Neural crest cell (in vitro differentiated cells): ENCODE measurements at regions not wholly inside any gene's neighbourhood (a gene's known extent, or its start where the extent isn't known, plus 50 kb on each side); places are given as distances from the start of the nearest gene placed in this dataset.

Experiments
- DNase-seq: peaks from one replicate; pipeline ENCODE4 v3.0.0; 2021; ENCODE audit warnings: low read depth, mixed read lengths, low spot score
- H3K27ac Mint-ChIP-seq: one replicate; pipeline ENCODE4 v1.8.0; 2021; ENCODE audit warnings: mild to moderate bottlenecking, mixed read lengths; ENCODE audit not compliant: unreplicated experiment
- H3K27me3 Mint-ChIP-seq: 2 replicates; pipeline ENCODE4 v1.8.0; 2021; ENCODE audit warnings: low read depth, mild to moderate bottlenecking, mixed read lengths
- H3K36me3 Mint-ChIP-seq: 2 replicates; pipeline ENCODE4 v1.8.0; 2021; ENCODE audit warnings: low read depth, mild to moderate bottlenecking, mixed read lengths
- H3K4me1 Mint-ChIP-seq: 2 replicates; pipeline ENCODE4 v1.8.0; 2021; ENCODE audit warnings: mixed read lengths
- H3K4me3 Mint-ChIP-seq: one replicate; pipeline ENCODE4 v1.8.0; 2021; ENCODE audit warnings: mild to moderate bottlenecking, mixed read lengths
- H3K9me3 Mint-ChIP-seq: 2 replicates; pipeline ENCODE4 v1.8.0; 2021; ENCODE audit warnings: mixed read lengths
- CTCF ChIP-seq: fragments of 200-600 bp; sonication (generic); conservative IDR thresholded peaks from 2 replicates; pipeline ENCODE4 v1.5.0; 2021; ENCODE audit warnings: antibody characterized with exemption, mild to moderate bottlenecking

GRCh38 chr5:28286566-28286965 lies 1248.2 kb upstream of the CDH9 start:
- no peak for DNase-seq
- H3K4me3 Mint-ChIP-seq, result no peak overlapping the region
- H3K27ac Mint-ChIP-seq, result no peak overlapping the region
- no peaks in the 10 kb centered on the region for H3K4me1 Mint-ChIP-seq
- H3K9me3 Mint-ChIP-seq, result no peaks in the 10 kb centered on the region
- no peaks in the 10 kb centered on the region for H3K36me3 Mint-ChIP-seq
- no peak for TF ChIP-seq CTCF
- no peaks in the 10 kb centered on the region for H3K27me3 Mint-ChIP-seq

- TF ChIP-seq CTCF, result no peak
- no peaks in the 10 kb centered on the region for H3K9me3 Mint-ChIP-seq
- H3K27ac Mint-ChIP-seq, result no peak overlapping the region
- no peak overlapping the region for H3K4me3 Mint-ChIP-seq
- DNase-seq, result no peak
- no peaks in the 10 kb centered on the region for H3K4me1 Mint-ChIP-seq
- H3K36me3 Mint-ChIP-seq, result no peaks in the 10 kb centered on the region
- no peaks in the 10 kb centered on the region for H3K27me3 Mint-ChIP-seq
Measured at GRCh38 chr5:28284788-28285187, 1246.4 kb upstream of the CDH9 start.

- Mint-ChIP-seq H3K27me3 (no peaks in the 10 kb centered on the region), H3K36me3 (no peaks in the 10 kb centered on the region), H3K4me1 (no peaks in the 10 kb centered on the region), H3K4me3 (no peak overlapping the region), H3K27ac (no peak overlapping the region), H3K9me3 (no peaks in the 10 kb centered on the region)
- DNase-seq, result no peak
- no peak for TF ChIP-seq CTCF
Measured at GRCh38 chr5:28281351-28281750, 1243.0 kb upstream of the CDH9 start.

GRCh38 chr5:28275931-28276330 lies 1237.5 kb upstream of the CDH9 start:
- TF ChIP-seq CTCF, result no peak
- Mint-ChIP-seq H3K36me3 (no peaks in the 10 kb centered on the region), H3K4me1 (no peaks in the 10 kb centered on the region), H3K27me3 (no peaks in the 10 kb centered on the region), H3K4me3 (no peak overlapping the region), H3K9me3 (no peaks in the 10 kb centered on the region), H3K27ac (no peak overlapping the region)
- DNase-seq, result no peak

- no peak for TF ChIP-seq CTCF
- Mint-ChIP-seq H3K27ac (no peak overlapping the region), H3K4me3 (no peak overlapping the region), H3K4me1 (no peaks in the 10 kb centered on the region), H3K36me3 (no peaks in the 10 kb centered on the region), H3K27me3 (no peaks in the 10 kb centered on the region), H3K9me3 (peaks cover 2% of the 10 kb centered on the region)
- no peak for DNase-seq
Measured at GRCh38 chr5:28269978-28270377, 1231.6 kb upstream of the CDH9 start.

GRCh38 chr5:28265877-28266276 lies 1227.5 kb upstream of the CDH9 start:
- DNase-seq, result no peak
- Mint-ChIP-seq H3K27ac (no peak overlapping the region), H3K27me3 (no peaks in the 10 kb centered on the region), H3K9me3 (peaks cover 2% of the 10 kb centered on the region), H3K4me3 (no peak overlapping the region), H3K4me1 (no peaks in the 10 kb centered on the region), H3K36me3 (no peaks in the 10 kb centered on the region)
- TF ChIP-seq CTCF, result no peak
